ENCODE measurements at regions not wholly inside any gene's neighbourhood (a gene's known extent, or its start where the extent isn't known, plus 50 kb on each side); places are given as distances from the start of the nearest gene placed in this dataset.

DNA sequence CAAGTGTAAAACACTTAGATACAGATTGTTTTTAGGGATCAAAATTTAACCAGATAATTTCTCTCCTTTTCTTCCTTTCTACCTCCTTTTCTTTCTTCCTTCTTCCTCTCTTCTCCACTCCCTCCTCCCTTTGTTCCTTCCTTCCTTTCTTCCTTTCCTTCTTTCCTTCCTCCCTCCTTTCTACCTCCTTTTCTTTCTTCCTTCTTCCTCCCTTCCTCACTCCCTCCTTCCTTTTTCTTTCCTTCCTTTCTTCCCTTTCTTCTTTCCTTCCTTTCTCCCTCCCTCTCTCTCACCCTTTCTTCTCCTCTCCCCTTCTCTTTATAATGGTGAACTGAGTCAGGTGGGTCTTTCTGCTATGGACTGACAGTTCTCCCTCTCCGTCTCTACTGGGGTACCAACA lies 397.5 kb upstream of the CDH11 start:
- no peak for DNase-seq (ENCODE audit: low read depth in 3 of 3)

DNA sequence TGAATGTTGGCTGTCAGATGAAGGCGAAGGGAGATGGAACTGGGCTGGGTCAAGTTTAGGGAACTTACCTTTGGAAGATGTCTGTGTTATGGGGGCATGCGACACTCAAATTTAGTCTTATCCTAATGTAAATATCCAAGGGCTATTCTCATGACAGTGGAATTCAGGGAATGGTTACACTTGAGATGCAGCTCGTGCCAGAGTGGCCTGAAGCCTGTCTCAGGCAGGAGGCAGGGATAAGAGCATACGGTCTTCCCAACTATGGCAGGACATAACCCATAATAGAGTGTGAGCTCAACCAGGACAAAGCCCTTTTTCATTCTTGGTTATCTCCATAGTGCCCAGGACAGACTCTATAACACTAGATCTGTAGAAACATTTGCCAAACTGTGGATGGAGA lies 393.3 kb upstream of the CDH11 start:
- DNase-seq (ENCODE audit: low read depth in 3 of 3) = no peak

DNA sequence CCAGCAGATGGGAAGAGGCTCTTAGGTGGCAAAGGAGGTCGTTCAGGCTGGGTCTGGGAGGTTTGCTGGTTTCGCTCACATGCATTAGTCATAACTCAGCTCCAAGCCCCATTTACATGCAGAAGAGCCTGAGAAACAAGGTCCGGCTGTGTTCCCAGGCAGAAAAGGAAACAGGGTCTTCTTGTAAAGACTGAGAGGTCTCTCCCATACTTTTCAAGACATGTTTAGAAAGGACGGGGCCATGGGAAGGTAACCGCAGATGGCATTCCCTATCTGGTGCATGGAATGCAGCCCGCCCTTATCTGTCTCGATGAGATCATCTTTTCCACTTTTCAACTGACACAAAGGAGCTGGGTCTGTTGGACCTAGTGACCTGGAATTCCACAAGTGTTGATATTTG lies 389.0 kb upstream of the CDH11 start:
- no peak for DNase-seq (ENCODE audit: low read depth in 3 of 3)

DNA sequence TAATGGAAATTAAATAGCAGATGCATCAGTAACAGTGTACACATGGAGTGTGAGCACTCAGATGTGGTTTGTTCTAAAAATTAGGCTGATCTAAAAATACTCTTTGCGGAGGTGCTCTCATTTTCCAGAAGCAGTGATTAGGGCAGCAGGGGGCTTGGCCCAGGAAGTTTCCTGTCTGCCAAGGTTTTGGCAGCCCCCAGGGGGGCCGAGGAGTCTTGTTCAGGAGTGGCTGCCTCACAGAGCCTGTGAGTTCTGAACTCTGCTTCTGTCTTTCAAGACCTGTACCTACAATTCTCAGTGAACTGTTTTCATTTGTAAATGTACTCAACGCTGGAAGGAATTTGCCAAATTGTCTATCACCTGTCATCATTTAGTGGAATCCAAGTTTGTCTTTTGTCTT lies 388.4 kb upstream of the CDH11 start:
- no peak for DNase-seq (ENCODE audit: low read depth in 3 of 3)

DNA sequence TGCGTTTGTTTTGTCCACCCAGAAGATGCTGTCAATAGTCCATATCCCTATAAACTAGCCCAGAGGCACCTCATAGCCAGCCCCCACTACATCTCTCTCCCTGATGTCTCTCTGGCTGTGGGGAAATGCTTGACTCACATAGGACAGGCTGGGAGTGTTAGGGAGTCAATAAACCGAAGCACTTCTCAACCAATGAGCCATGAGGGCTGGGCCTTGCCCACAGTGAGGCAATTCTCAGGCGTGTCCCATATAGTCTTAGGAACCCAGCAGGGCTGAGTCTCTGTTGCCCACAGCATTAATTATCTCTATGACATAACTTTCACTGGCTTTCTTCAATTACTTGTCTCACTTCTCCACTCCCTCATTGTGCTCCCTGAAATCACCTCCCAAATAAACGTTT lies 387.3 kb upstream of the CDH11 start:
- no peak for DNase-seq (ENCODE audit: low read depth in 3 of 3)

DNA sequence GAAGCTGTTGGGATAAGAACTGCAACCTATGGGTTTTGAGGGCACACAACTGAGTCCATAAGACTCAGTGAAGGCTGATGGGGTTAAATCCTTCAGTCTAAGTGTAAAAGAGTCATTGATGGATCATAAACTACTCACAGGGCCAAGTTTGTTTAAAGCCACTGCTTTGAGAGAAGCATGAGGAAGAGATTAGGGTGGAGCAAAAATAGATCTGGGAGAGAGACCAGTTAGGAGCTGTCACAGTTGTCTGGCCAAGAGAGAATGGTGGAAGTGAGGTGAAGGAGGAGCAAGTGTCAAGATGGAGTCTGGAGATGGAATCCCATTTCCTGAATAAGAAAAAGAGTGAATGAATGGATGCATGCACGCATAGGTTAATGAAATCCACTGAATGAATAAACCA lies 379.1 kb upstream of the CDH11 start:
- DNase-seq (ENCODE audit: low read depth in 3 of 3) = no peak

DNA sequence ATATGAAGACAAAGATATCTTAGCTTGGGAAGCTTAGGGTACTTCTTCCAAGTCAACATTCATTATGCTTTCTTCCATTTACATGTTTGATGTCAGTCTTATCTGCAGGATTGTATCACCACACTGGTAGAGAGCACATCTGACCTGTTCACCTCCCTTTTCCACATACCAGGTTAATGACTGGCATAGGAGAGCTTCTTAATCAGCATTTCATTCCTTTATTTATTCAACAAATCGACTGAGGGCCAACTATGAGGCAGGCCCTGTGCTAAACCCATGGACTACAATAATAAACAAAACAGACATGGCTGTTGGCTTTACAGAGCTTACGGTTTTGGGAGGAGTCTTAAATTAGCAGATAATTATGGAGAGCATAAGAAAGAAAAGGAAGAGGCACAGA lies 378.1 kb upstream of the CDH11 start:
- no peak for DNase-seq (ENCODE audit: low read depth in 3 of 3)

DNA sequence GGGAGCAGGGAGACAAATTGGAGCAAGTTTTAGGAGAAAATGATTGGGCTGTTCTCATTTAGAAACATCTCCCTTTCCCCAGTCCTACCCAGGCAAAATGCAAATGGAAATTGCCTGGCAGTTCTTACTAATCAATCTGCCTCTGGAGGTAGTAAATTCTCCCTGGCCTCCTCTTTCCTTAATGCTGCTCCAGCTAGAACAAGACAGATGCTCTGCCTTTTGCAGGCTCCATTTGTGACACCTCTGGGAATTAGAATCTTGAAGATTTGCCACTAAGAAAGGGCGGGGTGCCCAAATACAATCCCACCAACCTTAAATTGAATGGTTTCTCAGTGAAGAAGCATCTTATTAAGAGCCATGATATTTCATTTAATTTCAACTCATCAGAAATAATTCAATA lies 377.7 kb upstream of the CDH11 start:
- DNase-seq (ENCODE audit: low read depth in 3 of 3) = no peak

DNA sequence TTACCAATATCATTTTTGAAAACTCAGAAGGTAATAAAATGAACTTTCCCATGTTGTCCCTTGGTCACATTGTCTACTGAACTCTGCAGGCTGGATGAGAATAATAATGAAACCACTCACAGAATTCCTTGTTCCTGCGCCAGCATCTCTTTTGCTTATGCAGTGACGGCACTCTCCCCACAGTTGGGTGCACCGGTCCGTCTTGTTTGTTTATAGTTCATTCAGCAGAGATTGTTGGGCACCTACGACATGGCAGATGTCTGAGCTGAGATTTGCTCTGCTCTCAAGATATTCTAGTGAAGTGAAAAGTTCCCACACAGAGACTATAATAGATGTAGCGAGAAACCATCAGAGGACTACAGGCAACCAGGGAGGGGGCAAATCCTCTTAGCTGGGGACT lies 375.7 kb upstream of the CDH11 start:
- no peak for DNase-seq (ENCODE audit: low read depth in 3 of 3)

DNA sequence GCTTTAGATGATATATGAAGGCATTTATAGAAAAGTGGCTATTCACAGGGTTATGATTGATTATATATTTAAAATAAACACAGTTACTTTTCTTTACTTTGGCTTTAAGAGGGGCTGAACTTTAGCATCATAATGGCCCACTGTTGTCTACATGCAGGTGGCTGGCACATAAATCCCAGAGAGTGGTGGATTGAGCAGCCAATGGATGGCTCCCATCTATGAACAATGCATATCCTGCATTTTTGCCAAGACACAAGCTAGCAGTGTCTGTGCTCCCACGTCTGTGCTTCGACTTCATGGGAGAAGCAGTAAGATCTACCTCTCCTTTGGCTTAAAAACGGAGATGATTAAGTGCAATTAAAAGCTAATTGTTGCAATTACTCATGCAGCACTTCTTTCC lies 373.2 kb upstream of the CDH11 start:
- no peak for DNase-seq (ENCODE audit: low read depth in 3 of 3)

DNA sequence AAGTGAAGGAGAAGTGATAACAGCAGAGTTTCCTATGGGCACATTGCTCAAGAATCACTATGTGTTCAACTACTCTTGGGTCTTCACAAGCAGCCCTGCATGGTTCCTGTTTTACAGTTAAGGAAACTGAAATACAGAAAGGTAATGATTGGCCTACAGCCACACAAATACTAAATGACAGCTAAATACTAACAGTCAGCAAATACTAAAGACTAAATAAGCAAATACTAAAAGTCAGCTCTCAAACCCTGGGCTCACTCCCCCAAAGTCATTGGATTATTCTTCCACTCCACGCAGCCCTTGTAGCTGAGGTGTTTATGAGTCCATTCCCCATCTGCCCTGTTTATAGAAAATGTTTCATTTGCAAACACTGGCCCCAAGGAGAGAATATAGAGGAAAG lies 372.7 kb upstream of the CDH11 start:
- DNase-seq (ENCODE audit: low read depth in 3 of 3) = no peak

DNA sequence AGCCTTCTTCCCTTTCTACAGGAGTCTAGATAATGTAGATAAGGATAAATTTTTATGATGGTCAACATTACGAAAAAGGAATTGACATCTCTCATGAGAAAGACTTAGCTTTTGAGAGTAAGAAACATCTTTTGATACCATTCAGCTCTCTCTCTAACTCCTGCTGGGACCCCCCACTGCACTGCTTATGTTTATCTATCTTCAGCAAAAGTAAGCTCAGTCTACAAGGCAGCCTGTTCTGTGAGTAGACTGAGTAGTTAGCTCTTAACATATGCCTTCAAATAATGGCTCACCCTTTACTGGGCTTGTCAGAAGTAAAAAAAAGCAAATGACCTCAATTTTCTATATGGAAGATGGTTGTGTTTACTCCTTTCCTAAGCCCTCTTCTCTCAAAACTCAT lies 372.2 kb upstream of the CDH11 start:
- no peak for DNase-seq (ENCODE audit: low read depth in 3 of 3)

DNA sequence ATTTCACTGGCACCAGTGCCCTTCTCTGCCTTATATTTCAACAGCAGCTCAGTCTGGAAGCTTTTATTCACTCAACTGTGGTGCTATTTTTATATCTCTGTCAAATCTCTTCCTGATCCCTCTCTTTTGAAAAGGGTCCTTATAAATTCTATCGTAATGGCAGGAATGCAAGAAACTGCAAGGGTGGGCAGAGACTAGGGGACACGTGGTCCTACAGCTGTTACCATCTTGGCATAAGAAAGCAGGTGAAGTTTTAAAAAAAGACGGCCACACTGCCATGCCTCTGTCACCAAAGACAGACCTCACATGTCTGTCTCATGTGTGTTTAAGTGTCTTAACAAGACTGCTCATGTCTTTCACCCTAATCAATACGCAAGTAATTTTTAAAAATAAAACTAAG lies 368.4 kb upstream of the CDH11 start:
- DNase-seq (ENCODE audit: low read depth in 3 of 3) = no peak

DNA sequence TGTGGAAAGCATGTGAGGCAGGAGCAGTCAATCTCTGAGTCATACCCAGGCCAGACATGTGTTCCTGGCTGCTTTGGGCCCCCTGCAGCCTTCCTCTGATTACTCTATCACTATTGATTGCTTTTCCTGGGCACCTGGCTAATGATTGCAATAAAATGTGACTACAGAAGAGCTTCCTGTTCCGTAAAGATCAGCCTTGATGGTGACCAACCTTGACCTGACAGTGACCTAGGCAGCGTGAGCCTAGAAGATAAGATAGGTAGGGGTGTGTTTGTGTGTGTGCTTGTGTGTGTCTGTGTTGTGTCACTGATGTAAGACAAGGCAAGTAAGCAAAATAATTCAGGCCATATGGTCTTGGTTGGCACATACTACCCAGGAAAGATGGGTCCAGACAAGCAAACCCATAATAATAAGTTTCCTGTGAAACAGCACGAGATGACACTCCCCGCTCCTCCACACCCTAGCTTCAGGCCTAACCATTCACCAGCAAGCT lies 367.7 kb upstream of the CDH11 start:
- no peak for DNase-seq (ENCODE audit: low read depth in 3 of 3)

DNA sequence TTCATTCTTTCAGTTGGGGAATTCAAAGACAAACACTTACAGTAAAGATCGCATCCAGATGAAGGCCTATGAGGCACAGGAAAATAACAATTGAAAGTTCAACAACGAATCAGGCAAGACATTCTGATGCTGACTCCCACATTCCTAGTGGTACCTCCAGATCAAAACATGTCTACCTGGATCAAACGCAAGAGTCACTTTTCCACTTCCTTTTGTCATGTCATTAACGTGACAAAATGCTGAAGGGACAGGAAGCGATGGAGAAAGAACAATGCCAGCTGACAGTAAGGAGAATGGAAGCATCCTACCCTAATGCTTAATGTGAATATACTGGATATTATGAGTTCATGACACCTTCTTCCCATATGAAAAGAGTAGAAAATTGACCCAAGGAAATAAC lies 365.4 kb upstream of the CDH11 start:
- no peak for DNase-seq (ENCODE audit: low read depth in 3 of 3)

DNA sequence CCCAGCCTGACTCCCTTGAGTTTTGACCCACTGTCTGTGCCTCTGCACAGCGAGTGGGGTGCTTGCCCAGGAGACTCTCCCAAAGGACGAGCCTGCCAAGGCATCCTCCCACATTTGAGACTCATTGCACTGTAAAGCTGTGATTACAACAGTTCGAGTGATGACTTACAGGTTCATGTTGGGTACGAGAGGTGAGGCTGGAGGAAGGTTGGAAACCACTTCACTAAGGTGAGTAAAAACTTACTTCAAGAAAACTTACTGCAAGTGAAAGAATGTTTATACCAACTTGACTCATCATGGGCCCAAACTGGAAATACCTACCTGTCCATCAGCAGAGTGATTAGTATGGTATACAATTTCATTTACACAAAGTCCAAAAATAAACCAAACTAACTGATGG lies 360.1 kb upstream of the CDH11 start:
- DNase-seq (ENCODE audit: low read depth in 3 of 3) = no peak

DNA sequence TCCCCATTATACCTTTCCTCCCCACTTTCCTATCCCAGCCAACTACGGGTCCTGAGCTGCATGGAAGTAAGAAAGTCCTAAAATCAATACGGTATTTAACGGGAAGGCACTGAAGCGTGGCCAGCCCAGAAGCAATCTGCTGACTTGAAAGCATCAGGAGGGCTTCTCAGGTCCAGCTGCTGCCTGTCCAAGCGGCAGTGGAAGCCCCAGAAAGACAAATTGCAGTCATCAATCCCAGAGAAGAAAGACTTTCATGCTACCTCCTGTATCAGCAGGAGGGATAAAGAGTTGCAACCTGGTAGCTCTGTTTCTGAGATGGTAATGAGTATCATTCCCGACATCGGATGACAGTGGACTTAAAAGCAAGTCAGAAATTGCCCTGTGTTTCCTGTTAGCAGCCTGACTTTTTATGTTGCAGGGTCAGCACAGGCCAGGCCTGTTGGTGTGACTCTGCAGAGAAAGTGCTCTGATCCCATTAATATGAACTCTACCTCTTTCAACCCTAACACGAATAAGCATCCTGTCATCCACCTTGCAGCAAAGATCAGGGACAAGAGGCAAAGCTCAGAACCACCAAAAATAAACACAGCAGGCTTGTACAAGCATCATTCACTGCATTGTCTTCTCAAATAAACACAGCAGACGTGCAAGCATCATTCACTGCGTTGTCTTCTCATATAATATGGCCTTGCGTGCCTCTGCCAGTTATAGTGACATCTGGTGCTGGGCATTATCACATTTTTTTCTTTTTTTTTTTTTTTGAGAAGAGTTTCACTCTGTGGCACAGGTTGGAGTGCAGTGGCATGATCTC lies 358.6 kb upstream of the CDH11 start:
- DNase-seq (ENCODE audit: low read depth in 3 of 3) = no peak

DNA sequence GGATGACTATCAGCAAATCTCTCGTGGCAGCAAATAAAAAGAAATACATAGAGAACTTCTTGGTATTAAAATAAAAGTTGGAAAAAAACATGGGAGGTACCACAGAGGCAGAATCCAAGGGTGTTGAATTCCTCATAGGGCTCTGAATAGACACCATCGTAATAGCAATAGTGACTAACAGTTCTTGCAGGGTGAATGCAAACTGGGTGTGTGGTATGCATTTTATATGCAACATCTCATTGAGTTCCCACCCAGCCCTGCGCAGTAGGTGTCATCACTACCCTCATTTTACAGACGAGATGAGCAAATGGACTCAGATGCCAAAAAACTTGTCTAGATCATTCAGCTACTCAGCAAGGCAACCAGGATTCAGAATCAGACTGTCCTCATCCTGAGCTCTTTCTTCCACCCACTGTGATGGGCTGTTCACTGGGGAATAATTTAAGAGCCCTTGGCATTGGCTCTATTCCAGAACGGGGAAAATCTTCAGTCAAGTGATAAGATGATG lies 354.6 kb upstream of the CDH11 start:
- DNase-seq (ENCODE audit: low read depth in 3 of 3) = no peak

DNA sequence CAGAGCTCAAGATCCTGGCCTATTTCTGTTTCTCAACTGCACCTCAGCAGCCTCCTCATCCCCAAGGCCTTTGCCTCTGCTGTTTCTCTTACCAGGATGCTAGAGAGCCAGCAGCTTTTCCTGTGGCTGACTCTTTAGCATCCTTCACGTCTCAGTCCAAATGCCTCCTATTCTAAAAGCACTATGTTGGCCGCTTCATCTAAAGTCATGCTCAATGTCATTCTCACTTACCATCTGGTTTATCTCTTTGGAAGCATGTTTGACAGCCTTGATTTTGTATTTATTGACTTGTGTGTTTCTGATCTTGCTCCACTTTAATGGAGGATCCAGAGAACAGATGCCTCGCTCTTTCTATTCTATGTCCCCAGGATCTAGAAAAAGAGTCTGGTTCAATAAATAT lies 351.8 kb upstream of the CDH11 start:
- DNase-seq (ENCODE audit: low read depth in 3 of 3) = no peak

DNA sequence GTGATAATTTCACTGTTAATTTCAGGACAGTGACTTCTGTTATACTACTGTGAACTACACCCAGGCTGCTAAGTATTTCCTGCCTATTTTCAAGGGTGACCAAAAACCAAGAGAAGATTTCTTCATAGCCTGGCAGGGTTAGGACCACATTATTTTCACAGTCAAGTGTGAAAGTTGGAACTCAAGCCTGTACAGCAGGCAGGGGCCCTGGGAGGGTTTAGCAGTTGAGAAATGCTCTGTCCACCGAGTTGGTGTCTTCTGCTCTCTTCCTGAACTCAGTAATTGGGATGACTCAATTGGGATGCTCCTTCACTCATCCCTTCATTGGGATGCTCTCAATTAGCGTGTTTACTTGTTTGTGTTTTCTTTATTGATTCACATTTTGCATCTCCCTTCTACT lies 347.3 kb upstream of the CDH11 start:
- no peak for DNase-seq (ENCODE audit: low read depth in 3 of 3)

DNA sequence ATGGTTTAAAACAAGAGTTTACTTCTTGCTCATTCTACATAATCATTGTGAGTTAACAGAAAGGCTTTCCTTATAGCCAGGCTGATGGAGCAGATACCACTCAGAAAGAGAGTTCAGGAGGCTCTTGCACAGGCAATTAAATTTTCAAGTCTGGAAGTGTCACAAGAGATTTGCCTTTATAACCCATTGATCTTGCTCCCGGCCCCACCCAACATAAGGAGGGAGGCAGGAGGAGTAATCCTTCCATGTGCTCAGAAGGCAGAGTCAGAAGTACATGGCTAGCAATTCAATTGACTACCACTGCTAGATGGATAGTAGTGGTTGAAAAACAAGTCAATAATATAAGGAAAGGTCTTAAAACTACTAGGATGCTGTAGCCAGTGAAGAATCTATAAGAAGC lies 346.3 kb upstream of the CDH11 start:
- DNase-seq (ENCODE audit: low read depth in 3 of 3) = no peak

DNA sequence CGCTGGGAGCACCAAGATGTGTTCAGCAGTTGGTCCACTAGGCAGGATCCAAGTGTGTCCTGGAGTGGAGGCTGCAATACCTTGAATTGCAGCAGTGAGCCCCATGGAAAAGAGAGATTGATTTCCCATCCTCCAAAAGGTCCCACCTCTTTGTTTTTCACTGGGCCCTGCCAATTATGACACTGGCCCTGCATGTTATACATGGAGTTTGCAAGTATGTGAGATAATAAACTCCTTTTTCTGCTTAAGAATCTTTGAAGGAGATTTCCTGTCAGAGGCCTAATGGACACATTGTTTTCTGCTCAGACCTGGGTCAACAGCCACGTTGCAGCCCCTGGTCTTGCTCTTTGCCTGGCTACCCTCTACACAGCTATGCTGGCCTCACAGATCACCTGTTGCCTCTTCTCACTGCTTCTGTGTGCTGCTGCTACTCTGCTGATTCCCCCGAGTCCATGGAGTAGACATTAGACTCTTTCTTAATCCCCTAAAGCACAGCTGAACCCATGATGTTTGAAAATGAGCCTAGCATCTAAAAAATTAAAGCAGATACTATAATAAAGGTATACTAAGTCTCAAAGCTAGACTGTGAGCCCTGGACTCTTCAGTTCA lies 341.9 kb upstream of the CDH11 start:
- DNase-seq (ENCODE audit: low read depth in 3 of 3) = no peak

DNA sequence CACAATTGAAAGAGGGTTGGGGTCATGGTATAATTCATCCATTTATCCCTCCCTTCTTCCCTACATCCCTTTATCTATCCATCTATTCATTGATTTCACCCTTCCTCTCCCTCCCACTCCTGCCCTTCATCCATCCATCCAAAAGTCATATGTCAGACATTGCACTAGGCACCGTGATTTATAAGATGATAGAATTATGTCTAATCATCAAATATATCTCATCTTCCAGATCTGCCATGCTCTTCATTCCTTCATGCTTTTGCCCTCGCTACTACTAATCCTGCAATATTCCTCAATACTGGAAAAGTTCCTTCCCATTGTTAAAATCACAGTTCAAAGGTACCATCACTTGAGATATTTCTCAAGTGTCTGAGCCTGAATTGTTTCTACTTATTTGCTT lies 335.2 kb upstream of the CDH11 start:
- no peak for DNase-seq (ENCODE audit: low read depth in 3 of 3)

DNA sequence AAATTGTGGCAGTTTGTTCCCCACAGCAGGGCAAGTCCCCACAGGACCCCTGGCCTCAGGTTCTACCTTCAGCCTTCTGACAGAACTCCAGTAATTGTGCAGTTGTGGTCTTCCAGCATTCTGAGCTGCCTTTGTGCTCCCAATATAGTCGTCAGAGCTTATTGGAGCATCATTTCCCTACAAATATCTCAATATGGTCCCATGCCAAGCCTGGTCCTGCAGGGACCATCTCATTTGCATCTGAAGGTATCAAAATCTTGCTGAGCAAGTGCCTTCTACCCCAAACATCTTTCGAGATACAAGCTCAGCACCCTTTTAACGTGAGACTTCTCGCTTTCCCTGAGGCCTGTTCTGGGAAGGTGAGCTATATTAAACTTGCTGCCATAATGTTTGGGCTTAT lies 333.9 kb upstream of the CDH11 start:
- no peak for DNase-seq (ENCODE audit: low read depth in 3 of 3)

All from stimulated activated CD4-positive, alpha-beta T cell treated with anti-CD3 and anti-CD28 coated beads, TNF-alpha, amount 100 ng/mL, for 4 hours (primary cell).